Transverse colon (tissue), 4 donors: ENCODE measurements at regions not wholly inside any gene's neighbourhood (a gene's known extent, or its start where the extent isn't known, plus 50 kb on each side); places are given as distances from the start of the nearest gene placed in this dataset.

Experiments
- DNase-seq: peaks from one replicate; pipeline ENCODE4 v3.0.0-alpha.2; 2019
- H3K27ac ChIP-seq, 4 donors: fragments of 200-600 bp; sonication (generic); 2 replicates each; pipeline ENCODE4 v1.5.1; 2016 to 2018; ENCODE audit warnings: inconsistent platforms in 4 of 4
- H3K27me3 ChIP-seq: fragments of 200-600 bp; sonication (generic); 2 replicates; pipeline ENCODE4 v1.5.1; 2017; ENCODE audit warnings: inconsistent platforms
- H3K36me3 ChIP-seq, 4 donors: fragments of 200-600 bp; sonication (generic); 2 replicates each; pipeline ENCODE4 v1.5.1; 2017 to 2019; ENCODE audit warnings: inconsistent platforms in 4 of 4
- H3K4me1 ChIP-seq, 4 donors: fragments of 200-600 bp; sonication (generic); 2 replicates each; pipeline ENCODE4 v1.5.1; 2017 to 2020; ENCODE audit warnings: inconsistent platforms in 4 of 4
- H3K4me3 ChIP-seq, 4 donors: fragments of 200-600 bp; sonication (generic); 1 replicate in 1 of 4; 2 replicates in 3 of 4; pipeline versions ENCODE4 v1.5.1 to v1.6.1; 2017 to 2019; ENCODE audit warnings: inconsistent platforms in 4 of 4
- H3K9me3 ChIP-seq, 2 donors: fragments of 200-600 bp; sonication (generic); 2 replicates each; pipeline ENCODE4 v1.5.1; 2017 to 2019; ENCODE audit warnings: inconsistent platforms in 2 of 2
- EP300 ChIP-seq: sonication (generic); formaldehyde crosslinking; IDR thresholded peaks from one replicate; pipeline ENCODE4 v1.6.1; 2017; ENCODE audit warnings: antibody characterized with exemption, low read depth
- POLR2A ChIP-seq: fragments of 450-650 bp; IDR thresholded peaks from one replicate; pipeline ENCODE4 v1.6.1; 2016; ENCODE audit warnings: antibody characterized with exemption, mild to moderate bottlenecking, moderate library complexity
- POLR2AphosphoS5 ChIP-seq, 3 donors: sonication (generic); formaldehyde crosslinking; IDR thresholded peaks; one replicate each; pipeline ENCODE4 v1.6.1; 2016; ENCODE audit warnings: antibody characterized with exemption in 3 of 3
- WGBS, 2 donors: methylation state at CpG; one replicate each; pipeline ENCODE4 v1.1.5; 2018; ENCODE audit warnings: low coverage in 1 of 2; 5-methylcytosine and 5-hydroxymethylcytosine counted together
- in situ Hi-C, 4 donors: fragments of 200-750 bp; cut with MboI; loops; one replicate each; pipeline versions ENCODE4 v1.15.0 to v1.15.1; 2017; ENCODE audit warnings: low sequenced_read_pairs in 3 of 4, low pct_ligation_motif_present in 1 of 4, low pct_unique_long_range_greater_than_20kb in 1 of 4
- intact Hi-C: fragments of 100-400 bp; cut with DNase I; formaldehyde crosslinking; loops from one replicate; pipeline ENCODE4 v1.15.1; 2023; ENCODE audit warnings: low total_unique reads
- TF ChIP-seq, protein P1 (sequence below), 5 experiments: fragments of 200-600 bp in 3 of 5; fragments of 450-650 bp in 2 of 5; sonication (generic) in 3 of 5; IDR thresholded peaks; 1 replicate in 2 of 5; 2 replicates in 3 of 5; pipeline ENCODE4 v1.5.1; 2016 to 2017; ENCODE audit warnings: antibody characterized with exemption in 5 of 5, inconsistent platforms in 3 of 5, mild to moderate bottlenecking in 2 of 5, moderate library complexity in 1 of 5

GRCh38 chr16:86783636-86784626 lies 205.6 kb downstream of the FOXL1 start:
- TF ChIP-seq POLR2AphosphoS5 (IDR thresholded peaks at IDR 0.05) (no peak), POLR2A (no peak)
- peaks cover 4% of the 10 kb centered on the region for H3K27me3 ChIP-seq
- no peak for DNase-seq

DNA sequence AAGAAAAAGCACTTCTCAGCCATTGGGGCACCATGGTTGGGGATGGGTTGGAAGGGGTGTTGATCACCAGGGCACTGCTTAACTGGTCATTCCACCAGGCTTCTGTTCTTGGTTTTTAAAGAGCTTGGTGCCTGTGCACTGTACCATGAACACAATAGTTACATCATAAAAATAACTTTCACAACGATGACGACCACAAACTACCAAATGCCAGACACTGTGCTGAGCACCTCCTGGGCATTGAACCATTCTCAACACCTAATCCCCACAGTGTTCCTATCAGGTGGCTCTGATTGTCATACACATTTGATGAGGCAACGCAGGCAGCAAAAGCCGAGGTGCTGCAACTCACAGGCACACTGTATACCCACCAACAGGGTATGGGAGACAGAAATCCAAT lies 208.0 kb downstream of the FOXL1 start:
- WGBS, 2 donors, result 64 to 82% methylated on average over 2 to 4 of the region's 4 CpGs
- DNase-seq, result no peak
- in situ Hi-C loops (no loop called here), intact Hi-C loops (loop anchor here (10.0 kb wide), 1 partner anchor 48 kb away; no protein-coding TSS in a partner anchor)
- Histone ChIP-seq H3K27me3 (no peaks in the 10 kb centered on the region), H3K36me3 (no peaks in the 10 kb centered on the region), H3K9me3 (no peaks in the 10 kb centered on the region), H3K4me1 (no peaks in the 10 kb centered on the region), H3K27ac (no peak overlapping the region), H3K4me3 (no peak overlapping the region)
- TF ChIP-seq, protein P1, sequence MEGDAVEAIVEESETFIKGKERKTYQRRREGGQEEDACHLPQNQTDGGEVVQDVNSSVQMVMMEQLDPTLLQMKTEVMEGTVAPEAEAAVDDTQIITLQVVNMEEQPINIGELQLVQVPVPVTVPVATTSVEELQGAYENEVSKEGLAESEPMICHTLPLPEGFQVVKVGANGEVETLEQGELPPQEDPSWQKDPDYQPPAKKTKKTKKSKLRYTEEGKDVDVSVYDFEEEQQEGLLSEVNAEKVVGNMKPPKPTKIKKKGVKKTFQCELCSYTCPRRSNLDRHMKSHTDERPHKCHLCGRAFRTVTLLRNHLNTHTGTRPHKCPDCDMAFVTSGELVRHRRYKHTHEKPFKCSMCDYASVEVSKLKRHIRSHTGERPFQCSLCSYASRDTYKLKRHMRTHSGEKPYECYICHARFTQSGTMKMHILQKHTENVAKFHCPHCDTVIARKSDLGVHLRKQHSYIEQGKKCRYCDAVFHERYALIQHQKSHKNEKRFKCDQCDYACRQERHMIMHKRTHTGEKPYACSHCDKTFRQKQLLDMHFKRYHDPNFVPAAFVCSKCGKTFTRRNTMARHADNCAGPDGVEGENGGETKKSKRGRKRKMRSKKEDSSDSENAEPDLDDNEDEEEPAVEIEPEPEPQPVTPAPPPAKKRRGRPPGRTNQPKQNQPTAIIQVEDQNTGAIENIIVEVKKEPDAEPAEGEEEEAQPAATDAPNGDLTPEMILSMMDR (IDR thresholded peaks at IDR 0.05), result no peak
- TF ChIP-seq POLR2A, result no peak
- TF ChIP-seq POLR2AphosphoS5 (IDR thresholded peaks at IDR 0.05), result no peak
- TF ChIP-seq EP300, result no peak

More at GRCh38 chr16:86783636-86784626, 205.6 kb downstream of the FOXL1 start:
- 61 to 73% methylated on average over 12 to 23 of the region's 23 CpGs for WGBS, 2 donors
- no peak overlapping the region for H3K27ac ChIP-seq
- H3K9me3 ChIP-seq, result no peaks in the 10 kb centered on the region
- H3K4me1 ChIP-seq, result no peaks in the 10 kb centered on the region
- H3K36me3 ChIP-seq, result no peaks in the 10 kb centered on the region
- in situ Hi-C loops (no loop called here), intact Hi-C loops (loop anchor here (10.0 kb wide), 1 partner anchor 51 kb away; no protein-coding TSS in a partner anchor)
- no peak overlapping the region for H3K4me3 ChIP-seq

DNA sequence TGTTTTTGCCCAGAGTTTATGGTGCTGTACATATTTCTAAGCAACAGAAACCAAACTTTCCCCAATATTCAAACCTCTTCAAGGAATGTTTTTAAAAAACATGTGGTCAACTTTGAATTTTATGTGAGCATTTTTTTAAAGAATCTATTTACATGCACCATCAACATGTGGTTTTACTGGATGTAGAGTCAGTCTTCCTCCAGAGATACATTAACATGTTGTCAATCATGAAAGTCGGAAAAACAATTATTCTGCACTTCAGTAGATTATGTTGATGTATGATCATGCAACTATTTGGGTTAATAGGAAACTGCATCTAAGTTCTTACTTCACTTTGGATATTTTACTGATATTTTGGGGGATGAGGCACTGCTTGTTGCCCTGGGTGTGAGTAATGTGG lies 208.6 kb downstream of the FOXL1 start:
- no peak for TF ChIP-seq POLR2A
- no peak for TF ChIP-seq POLR2AphosphoS5 (IDR thresholded peaks at IDR 0.05)
- no peak for TF ChIP-seq EP300
- TF ChIP-seq, protein P1 (IDR thresholded peaks at IDR 0.05), result no peak
- Histone ChIP-seq H3K36me3 (no peaks in the 10 kb centered on the region), H3K27ac (no peak overlapping the region), H3K27me3 (no peaks in the 10 kb centered on the region), H3K9me3 (no peaks in the 10 kb centered on the region), H3K4me3 (no peak overlapping the region), H3K4me1 (no peaks in the 10 kb centered on the region)
- DNase-seq, result no peak
- WGBS, 2 donors, result 78 to 86% methylated on average over 1 of the region's 1 CpG
- intact Hi-C loops, result loop anchor here (10.0 kb wide), 1 partner anchor 48 kb away; no protein-coding TSS in a partner anchor
- in situ Hi-C loops, result no loop called here

GRCh38 chr16:86787538-86787937 lies 209.2 kb downstream of the FOXL1 start:
- no peak for TF ChIP-seq EP300
- TF ChIP-seq POLR2A, result no peak
- intact Hi-C loops, result loop anchor here (10.0 kb wide), 1 partner anchor 47 kb away; no protein-coding TSS in a partner anchor
- 71 to 90% methylated on average over 5 of the region's 5 CpGs for WGBS, 2 donors
- no peak overlapping the region for H3K27ac ChIP-seq
- DNase-seq, result no peak
- H3K27me3 ChIP-seq, result no peaks in the 10 kb centered on the region
- H3K9me3 ChIP-seq, result no peaks in the 10 kb centered on the region
- H3K36me3 ChIP-seq, result no peaks in the 10 kb centered on the region
- in situ Hi-C loops, result no loop called here
- no peaks in the 10 kb centered on the region for H3K4me1 ChIP-seq
- H3K4me3 ChIP-seq, result no peak overlapping the region

DNA sequence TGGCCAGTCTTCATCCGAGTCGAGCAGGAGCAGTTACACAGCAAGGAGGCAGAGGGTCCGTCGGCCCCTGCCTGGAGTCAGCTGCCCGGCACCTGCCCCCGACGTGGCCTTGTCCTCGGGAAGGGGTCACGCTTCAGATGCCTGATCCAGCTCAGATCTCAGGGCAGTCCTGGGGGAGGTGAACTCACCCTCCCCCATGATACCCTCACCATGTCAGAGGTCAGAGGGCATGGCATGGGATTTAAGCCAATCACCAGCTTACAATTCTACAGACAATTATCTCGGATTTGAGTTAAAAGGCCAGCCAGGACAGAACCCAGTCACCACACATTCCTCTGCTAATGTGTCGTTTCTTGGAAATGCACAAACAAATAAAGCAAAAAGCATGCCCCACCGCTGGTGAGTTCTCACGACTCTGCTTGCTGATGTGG lies 211.3 kb downstream of the FOXL1 start:
- in situ Hi-C loops, result no loop called here
- H3K4me3 ChIP-seq, result no peak overlapping the region
- H3K27me3 ChIP-seq, result peaks cover 8% of the 10 kb centered on the region
- no peaks in the 10 kb centered on the region for H3K9me3 ChIP-seq
- no peaks in the 10 kb centered on the region for H3K36me3 ChIP-seq
- H3K27ac ChIP-seq, result no peak overlapping the region
- 56 to 82% methylated on average over 3 to 13 of the region's 13 CpGs for WGBS, 2 donors
- TF ChIP-seq, protein P1 (IDR thresholded peaks at IDR 0.05), result no peak
- TF ChIP-seq POLR2AphosphoS5 (IDR thresholded peaks at IDR 0.05), result no peak
- no peak for TF ChIP-seq POLR2A
- TF ChIP-seq EP300, result no peak
- intact Hi-C loops, result loop anchor here (10.0 kb wide), 1 partner anchor 45 kb away; no protein-coding TSS in a partner anchor
- DNase-seq, result no peak
- no peaks in the 10 kb centered on the region for H3K4me1 ChIP-seq
